ENCODE measurements at regions not wholly inside any gene's neighbourhood (a gene's known extent, or its start where the extent isn't known, plus 50 kb on each side); places are given as distances from the start of the nearest gene placed in this dataset.

DNA sequence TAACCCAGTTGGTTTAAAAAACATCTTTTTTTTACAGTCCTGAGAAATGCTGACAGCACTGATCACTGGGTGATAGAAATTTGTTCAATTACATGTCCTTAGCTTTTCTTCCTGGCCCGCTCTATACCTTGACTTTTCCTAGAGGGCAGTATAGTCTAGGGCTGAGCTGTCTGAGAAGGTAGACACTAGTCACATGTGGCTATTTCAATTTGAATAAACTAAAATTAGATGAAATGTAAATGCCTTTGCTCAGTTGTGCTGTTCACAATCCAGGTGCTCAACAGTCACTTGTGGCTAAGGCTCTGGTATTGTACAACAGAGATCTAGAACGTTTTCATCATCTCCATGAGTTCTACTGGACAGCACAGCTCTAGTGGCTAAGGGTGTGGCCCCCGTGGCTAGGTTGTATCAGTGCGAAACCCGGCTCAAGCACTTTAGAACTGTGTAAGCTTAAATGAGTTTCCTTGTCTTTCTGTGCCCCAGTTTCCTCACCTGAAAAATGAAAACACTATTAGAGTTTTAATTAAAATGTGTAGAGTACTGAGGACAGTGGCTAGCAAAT, 111.6 kb upstream of the WDR17 start:
- DNase-seq: no peak
- Mint-ChIP-seq H3K4me3 (no peak overlapping the region), H3K27ac (no peak overlapping the region), H3K4me1 (ENCODE audit: low read depth) (no peaks in the 10 kb centered on the region), H3K27me3 (ENCODE audit: low read depth) (no peaks in the 10 kb centered on the region), H3K9me3 (ENCODE audit: insufficient read depth) (no peaks in the 10 kb centered on the region), H3K36me3 (ENCODE audit: low read depth) (no peaks in the 10 kb centered on the region)
- ATAC-seq: no peak
- ChIA-PET POLR2A (no interaction called here), CTCF (no interaction called here)

GRCh38 chr4:175954685-175955084, 111.0 kb upstream of the WDR17 start:
- ChIA-PET CTCF (no interaction called here), POLR2A (no interaction called here)
- Mint-ChIP-seq H3K4me1 (ENCODE audit: low read depth) (no peaks in the 10 kb centered on the region), H3K4me3 (no peak overlapping the region), H3K36me3 (ENCODE audit: low read depth) (no peaks in the 10 kb centered on the region), H3K27ac (no peak overlapping the region), H3K9me3 (ENCODE audit: insufficient read depth) (no peaks in the 10 kb centered on the region), H3K27me3 (ENCODE audit: low read depth) (no peaks in the 10 kb centered on the region)
- DNase-seq (no peak), ATAC-seq (no peak)

GRCh38 chr4:175961604-175962003, 104.0 kb upstream of the WDR17 start:
- ATAC-seq (no peak), DNase-seq (no peak)
- no peak overlapping the region for H3K4me3 Mint-ChIP-seq
- CTCF ChIA-PET: no interaction called here
- no peaks in the 10 kb centered on the region for H3K36me3 Mint-ChIP-seq (ENCODE audit: low read depth)
- H3K4me1 Mint-ChIP-seq (ENCODE audit: low read depth): no peaks in the 10 kb centered on the region
- H3K27ac Mint-ChIP-seq: no peak overlapping the region
- H3K27me3 Mint-ChIP-seq (ENCODE audit: low read depth): no peaks in the 10 kb centered on the region
- H3K9me3 Mint-ChIP-seq (ENCODE audit: insufficient read depth): no peaks in the 10 kb centered on the region
- POLR2A ChIA-PET: no interaction called here

DNA sequence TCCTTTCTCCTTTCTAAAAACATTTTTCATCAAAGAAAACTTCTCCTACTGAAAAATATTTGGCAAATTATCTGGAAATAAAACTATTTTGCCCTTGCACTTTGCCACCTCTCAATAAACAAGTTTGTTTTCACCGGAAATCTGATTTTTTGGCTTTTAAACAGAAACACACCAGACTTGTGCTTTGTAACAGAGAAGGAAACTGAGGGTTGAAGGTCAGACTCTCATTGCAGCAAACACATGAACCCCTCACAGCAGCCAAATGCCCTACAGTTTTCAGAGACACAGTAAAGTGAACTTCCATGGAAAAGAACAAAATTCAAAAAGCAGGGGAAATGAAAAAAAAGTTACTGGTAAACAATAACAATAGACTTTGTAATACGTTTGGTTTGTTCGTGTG, 95.6 kb upstream of the WDR17 start:
- no peaks in the 10 kb centered on the region for H3K36me3 Mint-ChIP-seq (ENCODE audit: low read depth)
- ATAC-seq: no peak
- no peaks in the 10 kb centered on the region for H3K9me3 Mint-ChIP-seq (ENCODE audit: insufficient read depth)
- no peaks in the 10 kb centered on the region for H3K4me1 Mint-ChIP-seq (ENCODE audit: low read depth)
- ChIA-PET CTCF (no interaction called here), POLR2A (no interaction called here)
- no peak overlapping the region for H3K4me3 Mint-ChIP-seq
- no peaks in the 10 kb centered on the region for H3K27me3 Mint-ChIP-seq (ENCODE audit: low read depth)
- no peak for DNase-seq
- no peak overlapping the region for H3K27ac Mint-ChIP-seq

GRCh38 chr4:175970724-175971123, 94.9 kb upstream of the WDR17 start:
- Mint-ChIP-seq H3K4me3 (no peak overlapping the region), H3K4me1 (ENCODE audit: low read depth) (no peaks in the 10 kb centered on the region), H3K27ac (no peak overlapping the region), H3K36me3 (ENCODE audit: low read depth) (no peaks in the 10 kb centered on the region), H3K27me3 (ENCODE audit: low read depth) (no peaks in the 10 kb centered on the region), H3K9me3 (ENCODE audit: insufficient read depth) (no peaks in the 10 kb centered on the region)
- ChIA-PET CTCF (no interaction called here), POLR2A (no interaction called here)
- ATAC-seq (no peak), DNase-seq (no peak)

DNA sequence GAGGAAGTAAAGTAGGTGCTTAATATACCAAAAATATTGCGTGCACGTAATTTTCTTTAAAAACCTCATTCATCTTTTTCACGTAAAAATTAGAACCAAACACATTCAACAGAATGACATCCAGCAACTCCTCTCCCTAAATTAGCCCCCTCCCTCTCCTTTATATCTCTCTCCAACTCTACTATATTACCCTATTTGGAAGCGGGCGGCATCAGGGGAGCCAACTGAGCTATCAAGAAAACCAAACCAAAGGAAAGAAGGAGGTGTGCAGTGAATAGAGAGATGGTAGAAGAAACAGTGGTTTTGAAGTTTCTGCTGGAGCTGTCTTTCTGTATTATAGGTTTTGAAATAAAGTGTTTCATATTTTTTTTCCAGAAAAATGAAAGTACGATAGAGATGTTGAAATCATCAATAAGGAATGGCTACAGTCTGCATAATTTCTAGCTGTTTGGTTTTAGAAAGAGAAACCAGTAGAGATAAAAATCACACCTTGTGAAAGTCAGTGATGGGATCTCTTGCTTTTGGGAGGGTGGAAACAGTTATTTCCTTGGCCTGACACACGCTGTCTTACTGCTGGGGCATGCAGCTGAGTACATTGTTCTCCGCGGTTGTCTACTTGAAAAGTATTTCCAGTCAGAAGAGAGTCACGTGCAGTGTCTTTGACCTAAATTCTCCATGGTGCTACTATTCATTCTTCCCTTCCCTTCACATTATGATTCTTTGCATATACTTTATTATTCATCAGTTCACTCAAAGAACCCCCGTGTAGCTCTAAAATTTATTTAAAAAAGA, 94.1 kb upstream of the WDR17 start:
- Mint-ChIP-seq H3K4me1 (ENCODE audit: low read depth) (no peaks in the 10 kb centered on the region), H3K27me3 (ENCODE audit: low read depth) (no peaks in the 10 kb centered on the region)
- CTCF ChIA-PET: interaction anchor here (0.6 kb wide), 1 partner anchor 9 kb away, joined by 3 read pairs; no protein-coding TSS in a partner anchor

DNA sequence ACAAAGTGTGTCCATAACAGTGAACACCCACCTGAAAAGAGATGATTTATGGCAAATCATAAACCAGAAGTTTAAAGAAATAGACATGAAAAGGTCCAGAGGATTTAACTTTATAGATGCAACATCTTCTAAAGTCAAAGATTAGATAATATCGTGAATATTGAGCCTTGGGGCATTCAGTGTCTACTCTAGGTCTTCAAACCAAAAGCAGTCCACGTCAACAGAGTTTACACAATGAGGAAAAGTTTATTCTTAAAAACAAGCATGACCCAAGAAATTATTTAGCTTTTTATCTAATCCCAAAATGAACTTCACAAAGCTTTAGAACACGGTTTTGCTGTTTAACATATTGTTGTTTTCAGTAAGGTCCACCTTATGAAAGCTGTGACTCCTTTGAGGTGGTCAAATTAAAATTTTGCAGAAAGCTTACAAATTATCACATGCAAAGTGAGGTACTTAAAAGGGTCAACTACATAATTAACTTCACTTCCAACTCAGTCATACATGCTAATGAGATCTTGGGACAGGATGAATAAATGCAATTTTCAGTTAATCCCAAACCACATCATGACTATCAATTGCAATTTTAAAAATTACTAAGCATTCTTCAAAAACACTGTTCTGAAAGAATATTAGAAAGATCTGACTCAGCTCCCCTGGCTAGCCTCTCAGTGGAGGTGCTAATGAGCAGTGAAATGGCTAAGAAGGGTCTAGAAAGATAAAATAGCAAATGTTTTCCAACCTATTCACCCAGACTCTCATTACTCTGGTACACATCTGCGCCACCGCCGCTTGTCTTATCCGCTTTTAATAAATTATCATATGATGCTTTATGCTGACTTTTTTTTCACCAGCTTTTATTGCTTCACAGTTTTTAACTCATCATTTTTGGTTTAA, 92.4 kb upstream of the WDR17 start:
- H3K36me3 Mint-ChIP-seq (ENCODE audit: low read depth): no peaks in the 10 kb centered on the region
- DNase-seq (no peak), ATAC-seq (no peak)
- no peaks in the 10 kb centered on the region for H3K4me1 Mint-ChIP-seq (ENCODE audit: low read depth)
- ChIA-PET CTCF (no interaction called here), POLR2A (no interaction called here)
- no peak overlapping the region for H3K27ac Mint-ChIP-seq
- no peaks in the 10 kb centered on the region for H3K27me3 Mint-ChIP-seq (ENCODE audit: low read depth)
- no peak overlapping the region for H3K4me3 Mint-ChIP-seq
- no peaks in the 10 kb centered on the region for H3K9me3 Mint-ChIP-seq (ENCODE audit: insufficient read depth)

More for the DNA sequence above, 94.1 kb upstream of the WDR17 start:
- H3K36me3 Mint-ChIP-seq (ENCODE audit: low read depth): no peaks in the 10 kb centered on the region
- no peak overlapping the region for H3K4me3 Mint-ChIP-seq
- H3K9me3 Mint-ChIP-seq (ENCODE audit: insufficient read depth): no peaks in the 10 kb centered on the region
- ATAC-seq: no peak
- no peak overlapping the region for H3K27ac Mint-ChIP-seq
- POLR2A ChIA-PET: no interaction called here
- DNase-seq: no peak

DNA sequence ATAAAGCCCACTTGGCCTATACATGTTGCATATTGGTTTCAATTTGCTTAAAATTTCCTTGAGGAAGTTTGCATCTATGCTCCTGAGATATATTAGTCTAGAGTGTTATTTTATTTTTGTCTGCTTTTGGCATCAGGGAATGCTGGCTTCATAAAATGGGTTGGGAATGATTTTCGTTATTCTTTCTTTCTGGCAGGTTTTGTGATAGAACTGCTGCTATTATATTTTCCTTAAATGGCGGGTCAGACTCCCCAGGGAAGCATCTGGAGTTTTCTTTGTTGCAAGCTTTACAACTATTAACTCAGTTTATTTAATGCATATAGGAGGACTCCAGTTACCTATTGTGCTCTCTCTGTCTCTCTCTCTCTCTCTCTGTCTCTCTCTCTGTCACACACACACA, 82.0 kb upstream of the WDR17 start:
- Mint-ChIP-seq H3K27me3 (ENCODE audit: low read depth) (no peaks in the 10 kb centered on the region), H3K9me3 (ENCODE audit: insufficient read depth) (no peaks in the 10 kb centered on the region), H3K36me3 (ENCODE audit: low read depth) (no peaks in the 10 kb centered on the region), H3K4me3 (no peak overlapping the region), H3K27ac (no peak overlapping the region), H3K4me1 (ENCODE audit: low read depth) (no peaks in the 10 kb centered on the region)
- CTCF ChIA-PET: no interaction called here
- DNase-seq (no peak), ATAC-seq (no peak)
- POLR2A ChIA-PET: no interaction called here

DNA sequence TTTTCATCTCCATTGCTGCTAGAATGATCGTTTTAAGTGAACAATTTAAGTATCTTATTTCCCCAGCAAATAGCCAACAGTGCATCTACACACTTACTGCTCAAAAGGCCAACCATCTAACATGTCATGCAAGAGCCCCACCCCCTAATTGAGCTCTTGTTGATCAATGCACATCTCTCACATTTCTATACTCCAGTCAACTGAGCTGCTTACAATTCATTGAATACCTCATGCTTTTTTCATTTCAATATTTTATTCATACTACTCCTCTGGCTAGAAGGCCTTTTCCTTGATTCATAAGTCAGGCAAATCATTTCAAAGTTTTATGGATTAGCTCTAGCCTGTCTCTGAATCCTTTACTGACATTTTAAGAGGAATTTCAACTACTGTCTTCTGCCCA, 79.0 kb upstream of the WDR17 start:
- Mint-ChIP-seq H3K27ac (no peak overlapping the region), H3K4me1 (ENCODE audit: low read depth) (no peaks in the 10 kb centered on the region), H3K36me3 (ENCODE audit: low read depth) (no peaks in the 10 kb centered on the region), H3K27me3 (ENCODE audit: low read depth) (no peaks in the 10 kb centered on the region), H3K4me3 (no peak overlapping the region), H3K9me3 (ENCODE audit: insufficient read depth) (no peaks in the 10 kb centered on the region)
- ChIA-PET CTCF (no interaction called here), POLR2A (no interaction called here)
- no peak for DNase-seq
- ATAC-seq: no peak

DNA sequence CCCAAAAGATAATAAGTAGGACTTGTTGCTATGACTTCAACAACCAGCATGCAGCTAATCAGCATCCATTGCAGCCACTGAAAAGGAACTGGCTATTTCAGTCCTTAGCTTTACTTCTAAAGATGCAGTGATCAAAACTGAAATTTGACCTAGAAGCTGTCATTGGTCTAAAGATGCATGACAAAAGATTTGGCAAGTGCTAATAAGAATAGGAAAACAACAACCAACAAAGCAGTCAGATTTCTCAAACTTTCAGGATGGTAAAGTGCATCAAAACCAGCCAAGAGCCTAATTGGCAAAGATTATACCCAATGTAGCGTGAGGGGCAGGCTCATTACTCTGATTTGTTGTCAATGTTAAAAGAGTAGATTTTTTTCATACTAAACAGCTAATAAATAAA, 77.1 kb upstream of the WDR17 start:
- POLR2A ChIA-PET: no interaction called here
- no peaks in the 10 kb centered on the region for H3K4me1 Mint-ChIP-seq (ENCODE audit: low read depth)
- CTCF ChIA-PET: no interaction called here
- DNase-seq: no peak
- no peak overlapping the region for H3K27ac Mint-ChIP-seq
- H3K27me3 Mint-ChIP-seq (ENCODE audit: low read depth): no peaks in the 10 kb centered on the region
- no peak overlapping the region for H3K4me3 Mint-ChIP-seq
- H3K9me3 Mint-ChIP-seq (ENCODE audit: insufficient read depth): no peaks in the 10 kb centered on the region
- H3K36me3 Mint-ChIP-seq (ENCODE audit: low read depth): no peaks in the 10 kb centered on the region
- ATAC-seq: no peak

DNA sequence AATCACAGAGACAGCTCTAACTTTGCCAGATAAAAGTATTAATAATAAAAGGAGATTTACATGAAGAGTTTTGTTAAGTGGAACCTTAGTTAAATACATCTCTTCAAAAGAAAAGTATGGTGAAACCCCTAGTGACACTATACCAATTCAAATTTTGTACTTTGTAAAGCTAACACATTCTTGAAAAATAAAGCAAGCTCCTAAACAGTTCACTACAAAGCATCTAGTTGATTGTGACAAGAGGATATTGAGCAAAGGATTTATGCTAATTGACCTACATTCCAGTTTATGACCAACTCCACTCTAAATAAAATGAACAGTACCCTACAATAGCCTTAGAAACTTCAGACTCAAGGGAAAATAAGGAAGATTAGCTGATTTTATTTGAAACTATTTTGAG, 69.4 kb upstream of the WDR17 start:
- Mint-ChIP-seq H3K27ac (no peak overlapping the region), H3K36me3 (ENCODE audit: low read depth) (no peaks in the 10 kb centered on the region), H3K4me3 (no peak overlapping the region), H3K4me1 (ENCODE audit: low read depth) (no peaks in the 10 kb centered on the region), H3K27me3 (ENCODE audit: low read depth) (peaks cover 12% of the 10 kb centered on the region), H3K9me3 (ENCODE audit: insufficient read depth) (no peaks in the 10 kb centered on the region)
- ChIA-PET CTCF (no interaction called here), POLR2A (no interaction called here)
- no peak for ATAC-seq
- DNase-seq: no peak

DNA sequence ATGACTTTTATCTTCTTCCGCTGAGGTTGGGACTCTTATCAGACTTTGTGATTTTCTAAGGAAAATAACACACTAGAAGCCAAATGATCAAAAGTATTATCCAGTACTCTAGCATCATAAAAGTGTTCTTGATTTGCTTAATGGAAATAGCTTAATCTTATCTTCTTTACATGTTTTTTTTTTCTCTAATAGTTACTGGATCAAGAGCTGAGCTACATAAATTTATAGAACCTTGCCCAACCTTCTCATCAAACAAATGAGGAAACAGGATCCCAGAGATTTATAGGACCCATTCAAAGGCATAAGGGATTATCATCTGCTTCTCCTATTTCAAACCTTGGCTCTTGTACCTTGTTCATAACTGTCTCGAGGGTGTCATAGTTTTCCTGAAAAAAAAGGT, 68.3 kb upstream of the WDR17 start:
- Mint-ChIP-seq H3K9me3 (ENCODE audit: insufficient read depth) (no peaks in the 10 kb centered on the region), H3K36me3 (ENCODE audit: low read depth) (no peaks in the 10 kb centered on the region), H3K4me1 (ENCODE audit: low read depth) (peaks cover 2% of the 10 kb centered on the region), H3K4me3 (no peak overlapping the region), H3K27me3 (ENCODE audit: low read depth) (peaks cover 17% of the 10 kb centered on the region), H3K27ac (no peak overlapping the region)
- ATAC-seq (no peak), DNase-seq (no peak)
- CTCF ChIA-PET: no interaction called here
- POLR2A ChIA-PET: no interaction called here

Measured in activated CD8-positive, alpha-beta T cell treated with anti-CD3 and anti-CD28 coated beads, Interleukin-2, amount 10 ng/mL, durations not matched to agents 7 days and 5 days (primary cell).